C4-2B (cell line): ENCODE measurements at regions not wholly inside any gene's neighbourhood (a gene's known extent, or its start where the extent isn't known, plus 50 kb on each side); places are given as distances from the start of the nearest gene placed in this dataset.

Source experiments
- H3K27ac ChIP-seq: fragments of 450-650 bp; 2 replicates; pipeline ENCODE4 v1.5.1; 2017
- CTCF ChIP-seq: fragments of 450-650 bp; conservative IDR thresholded peaks from 2 replicates; pipeline ENCODE4 v1.5.1; 2017; ENCODE audit warnings: mild to moderate bottlenecking
- ZFX ChIP-seq: fragments of 450-650 bp; IDR thresholded peaks from 2 replicates; pipeline ENCODE4 v1.6.1; 2017

- TF ChIP-seq CTCF (no peak), ZFX (no peak)
- H3K27ac ChIP-seq, result no peak overlapping the region
Measured at GRCh38 chr11:42545954-42546353, 765.8 kb upstream of the API5 start.

DNA sequence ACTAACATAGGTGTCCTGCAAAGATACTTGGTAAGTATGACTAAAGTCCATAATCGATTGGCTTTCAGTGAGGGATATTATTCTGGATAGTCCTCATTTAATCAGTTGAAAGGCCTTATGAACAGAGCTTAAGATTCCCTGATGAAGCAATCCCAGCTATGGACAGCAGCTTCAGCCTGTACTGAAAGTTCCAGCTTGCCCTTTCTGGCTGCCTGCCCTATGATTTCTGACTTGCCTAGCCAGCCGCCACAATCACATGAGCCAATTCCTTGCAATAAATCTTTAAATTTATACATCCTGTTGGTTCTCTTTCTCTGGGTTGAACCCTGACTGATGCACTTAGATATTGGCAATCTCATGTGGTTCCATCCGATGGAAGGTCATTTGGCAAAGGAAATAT, 759.0 kb upstream of the API5 start:
- H3K27ac ChIP-seq, result no peak overlapping the region
- TF ChIP-seq CTCF (no peak), ZFX (no peak)

DNA sequence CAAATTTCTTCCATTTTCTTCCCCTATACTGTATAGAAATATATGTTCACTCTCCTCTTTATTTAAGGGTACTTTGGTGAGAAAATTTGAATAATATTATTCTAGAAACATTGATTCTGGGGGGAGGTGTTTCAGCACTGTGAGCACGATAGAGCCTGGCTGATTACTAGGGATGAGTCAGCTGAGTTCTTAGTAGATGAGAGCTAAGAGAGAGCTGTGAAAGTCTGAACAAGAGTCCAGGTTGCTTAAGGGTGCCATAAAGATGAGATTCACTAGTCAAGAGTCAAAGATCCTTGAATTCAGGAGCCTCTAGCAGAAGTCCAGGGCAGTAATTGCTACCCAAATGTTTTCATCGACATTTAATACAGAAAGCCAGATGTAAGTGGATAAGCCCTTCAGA, 756.6 kb upstream of the API5 start:
- no peak overlapping the region for H3K27ac ChIP-seq
- no peak for TF ChIP-seq ZFX
- no peak for TF ChIP-seq CTCF

GRCh38 chr11:42571131-42571877, 740.5 kb upstream of the API5 start:
- no peak overlapping the region for H3K27ac ChIP-seq
- TF ChIP-seq ZFX, result no peak
- TF ChIP-seq CTCF, result no peak

DNA sequence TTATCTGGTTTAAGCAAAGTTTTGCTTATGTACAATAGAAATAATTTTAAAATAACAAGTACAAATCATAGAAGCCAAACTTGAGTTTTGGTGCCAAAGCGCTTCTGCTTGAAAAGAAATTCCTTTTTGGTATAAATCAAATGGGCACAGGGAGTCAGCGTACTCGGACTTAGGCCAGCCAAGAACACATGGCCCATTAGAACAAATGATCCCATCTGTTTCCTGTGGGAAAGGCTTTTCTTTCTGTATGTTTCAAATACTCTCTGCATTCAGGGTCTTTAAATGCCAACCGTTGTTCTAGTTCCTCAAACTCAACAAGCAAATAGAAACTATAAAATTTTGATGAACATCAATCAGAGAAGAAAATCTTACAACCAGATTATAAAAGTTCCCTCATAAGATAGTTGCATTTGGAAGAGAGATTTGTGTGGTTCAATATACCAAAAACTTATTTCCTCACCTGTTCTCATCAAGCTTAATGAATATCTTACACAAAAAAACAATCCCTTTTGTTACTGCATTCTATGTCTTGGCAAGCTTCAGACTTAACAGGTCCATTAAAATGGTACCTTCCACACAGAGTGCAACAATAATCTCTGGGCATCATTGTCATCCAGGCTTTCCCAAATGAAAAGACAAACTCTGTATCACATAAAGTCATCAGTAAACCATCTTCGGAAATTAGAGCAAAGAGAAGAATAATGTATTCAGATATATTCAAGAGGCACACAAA, 739.8 kb upstream of the API5 start:
- TF ChIP-seq ZFX (no peak), CTCF (no peak)
- H3K27ac ChIP-seq, result no peak overlapping the region

GRCh38 chr11:42576318-42576717, 735.5 kb upstream of the API5 start:
- TF ChIP-seq CTCF (no peak), ZFX (no peak)
- H3K27ac ChIP-seq, result no peak overlapping the region

GRCh38 chr11:42589286-42589685, 722.5 kb upstream of the API5 start:
- no peak overlapping the region for H3K27ac ChIP-seq
- TF ChIP-seq CTCF (no peak), ZFX (no peak)
